ENCODE measurements at regions not wholly inside any gene's neighbourhood (a gene's known extent, or its start where the extent isn't known, plus 50 kb on each side); places are given as distances from the start of the nearest gene placed in this dataset.

DNA sequence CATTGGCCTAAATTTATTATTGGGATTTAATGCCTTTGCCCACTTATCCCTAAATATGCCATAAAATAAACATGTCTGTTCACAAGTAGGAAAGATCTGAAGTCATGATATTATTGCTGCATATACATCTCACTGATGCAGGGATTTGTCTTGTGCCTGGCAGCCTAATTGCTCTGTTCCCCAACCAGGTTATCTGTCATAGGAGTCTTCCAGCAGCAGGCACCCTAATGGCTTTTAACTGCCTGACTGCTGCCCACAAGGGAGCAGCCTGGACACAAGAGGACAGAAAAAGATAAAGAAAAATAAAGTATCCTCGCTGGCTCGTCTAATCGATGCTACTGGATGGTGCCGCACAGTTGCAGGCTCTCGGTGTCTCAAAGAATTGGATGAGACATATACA lies 337.6 kb upstream of the FAR2 start:
- DNase-seq (ENCODE audit: low read depth) = no peak

DNA sequence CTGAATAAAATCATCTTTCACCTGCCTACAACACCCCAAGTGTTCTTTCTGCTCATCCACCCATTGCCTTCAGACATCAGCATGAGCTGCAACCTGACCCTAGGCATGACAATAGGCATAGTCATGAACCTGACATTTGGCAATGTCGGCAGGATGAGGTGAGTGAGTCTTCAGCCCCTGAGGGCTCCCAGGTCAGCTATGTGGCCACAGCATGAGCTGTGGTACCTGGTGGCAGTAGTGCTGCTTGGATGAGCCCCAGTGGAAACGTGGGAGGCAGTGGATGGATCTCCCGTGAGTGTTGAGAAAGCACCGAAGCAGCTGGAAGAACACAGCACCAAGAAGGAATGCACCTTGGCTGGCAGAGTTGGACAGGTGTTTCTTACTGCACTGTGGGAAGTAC lies 334.8 kb upstream of the FAR2 start:
- DNase-seq (ENCODE audit: low read depth) = no peak
- TF ChIP-seq, protein P1, sequence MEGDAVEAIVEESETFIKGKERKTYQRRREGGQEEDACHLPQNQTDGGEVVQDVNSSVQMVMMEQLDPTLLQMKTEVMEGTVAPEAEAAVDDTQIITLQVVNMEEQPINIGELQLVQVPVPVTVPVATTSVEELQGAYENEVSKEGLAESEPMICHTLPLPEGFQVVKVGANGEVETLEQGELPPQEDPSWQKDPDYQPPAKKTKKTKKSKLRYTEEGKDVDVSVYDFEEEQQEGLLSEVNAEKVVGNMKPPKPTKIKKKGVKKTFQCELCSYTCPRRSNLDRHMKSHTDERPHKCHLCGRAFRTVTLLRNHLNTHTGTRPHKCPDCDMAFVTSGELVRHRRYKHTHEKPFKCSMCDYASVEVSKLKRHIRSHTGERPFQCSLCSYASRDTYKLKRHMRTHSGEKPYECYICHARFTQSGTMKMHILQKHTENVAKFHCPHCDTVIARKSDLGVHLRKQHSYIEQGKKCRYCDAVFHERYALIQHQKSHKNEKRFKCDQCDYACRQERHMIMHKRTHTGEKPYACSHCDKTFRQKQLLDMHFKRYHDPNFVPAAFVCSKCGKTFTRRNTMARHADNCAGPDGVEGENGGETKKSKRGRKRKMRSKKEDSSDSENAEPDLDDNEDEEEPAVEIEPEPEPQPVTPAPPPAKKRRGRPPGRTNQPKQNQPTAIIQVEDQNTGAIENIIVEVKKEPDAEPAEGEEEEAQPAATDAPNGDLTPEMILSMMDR (conservative IDR thresholded peaks at IDR 0.05; ENCODE audit: low read depth, low read length) = no peak
- H3K4me3 ChIP-seq (ENCODE audit: low read length) = no peak overlapping the region

More for the DNA sequence above, 337.6 kb upstream of the FAR2 start:
- no peak overlapping the region for H3K4me3 ChIP-seq (ENCODE audit: low read length)
- TF ChIP-seq, protein P1 (conservative IDR thresholded peaks at IDR 0.05; ENCODE audit: low read depth, low read length) = no peak

DNA sequence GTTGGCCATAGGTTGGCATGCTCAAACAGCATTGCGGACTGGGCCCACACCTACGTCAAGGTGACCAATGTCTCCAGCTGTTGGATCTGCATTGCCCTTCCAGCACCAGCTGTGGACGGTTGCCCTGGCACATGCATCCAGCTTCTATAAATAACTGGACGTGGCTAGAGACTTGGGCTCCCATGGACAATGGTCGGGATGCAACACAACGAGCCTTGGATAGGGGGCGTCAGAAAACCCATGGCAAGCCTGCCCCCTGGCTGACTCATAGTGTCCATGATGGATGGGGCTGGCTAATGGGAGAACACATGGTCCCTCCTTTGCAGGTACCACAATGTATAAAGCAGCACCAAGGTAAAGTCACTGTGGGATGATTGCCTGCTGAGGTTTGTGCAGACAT lies 331.6 kb upstream of the FAR2 start:
- H3K4me3 ChIP-seq (ENCODE audit: low read length) = no peak overlapping the region
- no peak for DNase-seq (ENCODE audit: low read depth)
- TF ChIP-seq, protein P1 (conservative IDR thresholded peaks at IDR 0.05; ENCODE audit: low read depth, low read length) = no peak

DNA sequence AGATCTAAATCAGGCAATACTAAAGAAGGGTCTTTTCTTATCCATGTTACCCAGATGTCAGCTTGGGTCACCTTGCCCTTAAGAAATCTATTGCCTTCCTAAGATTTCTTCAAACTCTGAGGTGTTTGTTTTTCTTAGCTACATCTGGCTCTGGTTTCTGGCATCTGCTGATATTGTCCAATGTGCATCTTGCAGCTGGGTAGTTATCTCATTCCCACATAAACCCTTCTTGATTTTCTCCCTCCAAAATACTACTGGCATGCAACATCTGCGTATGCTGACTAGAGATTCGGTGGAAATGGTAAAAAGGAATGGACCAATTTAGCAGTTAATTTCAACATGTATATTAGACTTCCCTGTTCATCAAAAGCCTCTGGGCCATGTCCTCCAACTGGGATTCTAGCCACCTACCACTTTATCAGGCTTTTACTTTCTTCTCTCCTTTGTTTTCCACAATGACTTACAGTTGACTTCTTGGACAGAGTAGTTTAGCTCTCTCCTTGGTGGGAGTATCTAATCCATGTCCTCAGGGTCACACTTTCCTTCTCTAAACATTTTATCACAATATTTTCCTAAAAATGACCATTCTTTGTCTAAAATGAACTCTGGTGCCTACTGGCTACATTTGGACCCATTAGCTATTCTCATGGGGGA lies 324.8 kb upstream of the FAR2 start:
- TF ChIP-seq, protein P1 (conservative IDR thresholded peaks at IDR 0.05; ENCODE audit: low read depth, low read length) = no peak
- no peak overlapping the region for H3K4me3 ChIP-seq (ENCODE audit: low read length)
- no peak for DNase-seq (ENCODE audit: low read depth)

DNA sequence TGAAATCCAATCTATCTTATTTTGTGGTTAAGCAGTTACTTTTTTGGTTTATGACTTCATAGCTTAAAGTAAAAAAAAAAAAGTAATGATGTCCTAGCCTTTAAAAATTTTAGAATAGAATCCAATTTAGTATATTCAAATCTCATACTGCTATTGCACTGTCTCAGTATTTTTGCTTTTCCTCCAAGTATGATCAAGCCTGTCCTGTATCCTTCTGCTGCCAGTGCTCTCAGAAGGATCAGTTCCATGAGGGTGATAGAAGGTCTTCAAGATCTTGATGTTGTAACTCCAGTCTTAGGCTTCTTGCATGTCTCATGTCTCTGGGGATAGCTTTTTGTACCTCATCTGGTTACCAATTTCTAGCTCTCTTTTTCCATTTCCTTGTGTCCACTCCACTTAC lies 324.2 kb upstream of the FAR2 start:
- H3K4me3 ChIP-seq (ENCODE audit: low read length) = no peak overlapping the region
- no peak for DNase-seq (ENCODE audit: low read depth)
- TF ChIP-seq, protein P1 (conservative IDR thresholded peaks at IDR 0.05; ENCODE audit: low read depth, low read length) = no peak

DNA sequence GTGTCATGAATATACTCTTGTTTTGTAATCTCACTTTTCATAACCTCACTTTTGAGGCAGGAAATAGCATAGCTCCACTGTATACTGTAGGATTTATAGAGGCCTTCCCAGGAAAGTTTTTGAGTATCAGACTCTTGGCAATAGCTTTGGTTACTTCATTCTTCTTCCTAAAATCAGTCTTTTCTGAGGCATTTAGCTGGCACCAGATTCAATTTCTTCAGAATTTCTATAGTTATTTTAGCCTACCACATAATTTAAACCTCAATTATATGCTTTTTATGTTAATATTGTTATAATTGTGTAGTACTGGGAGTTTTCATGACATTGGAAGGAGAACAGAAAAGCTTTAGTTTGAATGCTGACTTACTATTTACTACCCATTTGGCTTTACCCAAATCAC lies 322.3 kb upstream of the FAR2 start:
- DNase-seq (ENCODE audit: low read depth) = no peak
- TF ChIP-seq, protein P1 (conservative IDR thresholded peaks at IDR 0.05; ENCODE audit: low read depth, low read length) = no peak
- H3K4me3 ChIP-seq (ENCODE audit: low read length) = no peak overlapping the region

DNA sequence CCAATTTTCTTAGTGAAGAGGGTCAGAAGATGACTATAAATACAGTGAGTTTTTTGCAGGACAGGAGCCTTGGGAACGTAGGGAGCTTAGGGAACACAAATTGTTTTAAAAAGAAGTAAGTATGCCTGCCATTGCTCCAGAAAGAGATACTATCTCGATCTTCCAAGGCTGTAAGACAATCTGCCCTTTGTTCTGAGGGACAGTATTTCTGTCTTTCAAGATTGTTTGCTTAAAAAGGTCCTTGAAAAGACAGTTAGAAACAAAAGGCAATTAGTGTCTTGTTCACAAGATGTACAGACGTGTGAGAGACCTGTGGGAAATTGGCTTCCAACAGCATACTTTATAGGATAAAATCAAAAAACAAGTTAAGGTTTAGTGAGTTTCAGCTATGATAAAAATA lies 321.2 kb upstream of the FAR2 start:
- no peak overlapping the region for H3K4me3 ChIP-seq (ENCODE audit: low read length)
- no peak for DNase-seq (ENCODE audit: low read depth)
- TF ChIP-seq, protein P1 (conservative IDR thresholded peaks at IDR 0.05; ENCODE audit: low read depth, low read length) = no peak

Measured in retinal pigment epithelial cell (primary cell).